DOHH2 (cell line): ENCODE measurements at regions not wholly inside any gene's neighbourhood (a gene's known extent, or its start where the extent isn't known, plus 50 kb on each side); places are given as distances from the start of the nearest gene placed in this dataset.
"Not testable (repeated sequence)": the region's sequence is repeated elsewhere in the genome, so short reads cannot be mapped to it uniquely, and the experiment has no call there.

Experiments used
- H3F3A ChIP-seq: fragments of 200-600 bp; sonication (generic), shearing (Covaris generic); 2 replicates; pipeline ENCODE4 v1.6.0; 2016; ENCODE audit warnings: antibody characterized with exemption, mild to moderate bottlenecking; ENCODE audit not compliant: control insufficient read depth, insufficient read depth
- H3K27ac ChIP-seq: fragments of 200-600 bp; sonication (generic); 2 replicates; pipeline ENCODE4 v1.5.1; 2014; ENCODE audit warnings: low read depth, mild to moderate bottlenecking, low read length, moderate library complexity
- H3K27me3 ChIP-seq: fragments of 200-600 bp; sonication (generic); 2 replicates; pipeline ENCODE4 v1.6.1; 2014; ENCODE audit warnings: mild to moderate bottlenecking, low read length, mixed read lengths; ENCODE audit not compliant: control insufficient read depth
- H3K36me3 ChIP-seq: fragments of 200-600 bp; sonication (generic); 2 replicates; pipeline ENCODE4 v1.6.1; 2014; ENCODE audit warnings: mild to moderate bottlenecking, low read length, moderate library complexity, mixed read lengths; ENCODE audit not compliant: control insufficient read depth
- H3K4me1 ChIP-seq: fragments of 200-600 bp; sonication (generic); 2 replicates; pipeline ENCODE4 v1.6.1; 2014; ENCODE audit warnings: mild to moderate bottlenecking, low read length, mixed read lengths; ENCODE audit not compliant: control insufficient read depth
- H3K4me2 ChIP-seq: fragments of 200-600 bp; sonication (generic); 2 replicates; pipeline ENCODE4 v1.6.0; 2014; ENCODE audit warnings: mild to moderate bottlenecking, low read length, moderate library complexity
- H3K4me3 ChIP-seq: fragments of 200-600 bp; sonication (generic); 2 replicates; pipeline ENCODE4 v1.5.1; 2014; ENCODE audit warnings: mild to moderate bottlenecking, low read length, mixed read lengths
- H3K79me2 ChIP-seq: fragments of 200-600 bp; sonication (generic); 2 replicates; pipeline ENCODE4 v1.6.1; 2014; ENCODE audit warnings: mild to moderate bottlenecking, low read length, mixed read lengths; ENCODE audit not compliant: control insufficient read depth
- H3K9me2 ChIP-seq: fragments of 200-600 bp; sonication (generic); replicated peaks from 2 replicates; pipeline ENCODE4 v1.6.1; 2014; ENCODE audit warnings: mild to moderate bottlenecking, low read length, mixed read lengths; ENCODE audit not compliant: control insufficient read depth
- H3K9me3 ChIP-seq: fragments of 200-600 bp; sonication (generic); 2 replicates; pipeline ENCODE4 v1.6.1; 2014; ENCODE audit warnings: antibody characterized with exemption, low read length, mixed read lengths; ENCODE audit not compliant: control insufficient read depth, insufficient read depth
- H4K20me1 ChIP-seq: fragments of 200-600 bp; sonication (generic); 2 replicates; pipeline ENCODE4 v1.6.0; 2014; ENCODE audit warnings: low read depth, mild to moderate bottlenecking, antibody characterized with exemption, low read length, moderate library complexity; ENCODE audit not compliant: control insufficient read depth, insufficient read depth
- EZH2phosphoT487 ChIP-seq: fragments of 200-600 bp; sonication (generic); IDR thresholded peaks from 2 replicates; pipeline ENCODE4 v1.6.1; 2017; ENCODE audit warnings: borderline replicate concordance, mild to moderate bottlenecking, antibody characterized with exemption, low read length, moderate library complexity, mixed read lengths
- TF ChIP-seq, protein P1 (sequence below): fragments of 200-600 bp; sonication (generic); IDR thresholded peaks from one replicate; pipeline ENCODE4 v1.5.1; 2014; ENCODE audit warnings: antibody characterized with exemption, mild to moderate bottlenecking, low read depth, low read length; ENCODE audit not compliant: poor library complexity, severe bottlenecking

- H4K20me1 ChIP-seq, result no peaks in the 10 kb centered on the region
- H3K4me1 ChIP-seq, result peaks cover 21% of the 10 kb centered on the region
- no peaks in the 10 kb centered on the region for H3K27me3 ChIP-seq
- H3K9me2 ChIP-seq, result no peaks in the 10 kb centered on the region
- H3K27ac ChIP-seq, result no peak overlapping the region
- peak overlapping the region; percentile 68 for H3K4me2 ChIP-seq
- H3K9me3 ChIP-seq, result no peaks in the 10 kb centered on the region
- peak overlapping the region; percentile 93 for H3K4me3 ChIP-seq
- peaks cover 7% of the 10 kb centered on the region for H3F3A ChIP-seq
- no peaks in the 10 kb centered on the region for H3K36me3 ChIP-seq
- TF ChIP-seq, protein P1, sequence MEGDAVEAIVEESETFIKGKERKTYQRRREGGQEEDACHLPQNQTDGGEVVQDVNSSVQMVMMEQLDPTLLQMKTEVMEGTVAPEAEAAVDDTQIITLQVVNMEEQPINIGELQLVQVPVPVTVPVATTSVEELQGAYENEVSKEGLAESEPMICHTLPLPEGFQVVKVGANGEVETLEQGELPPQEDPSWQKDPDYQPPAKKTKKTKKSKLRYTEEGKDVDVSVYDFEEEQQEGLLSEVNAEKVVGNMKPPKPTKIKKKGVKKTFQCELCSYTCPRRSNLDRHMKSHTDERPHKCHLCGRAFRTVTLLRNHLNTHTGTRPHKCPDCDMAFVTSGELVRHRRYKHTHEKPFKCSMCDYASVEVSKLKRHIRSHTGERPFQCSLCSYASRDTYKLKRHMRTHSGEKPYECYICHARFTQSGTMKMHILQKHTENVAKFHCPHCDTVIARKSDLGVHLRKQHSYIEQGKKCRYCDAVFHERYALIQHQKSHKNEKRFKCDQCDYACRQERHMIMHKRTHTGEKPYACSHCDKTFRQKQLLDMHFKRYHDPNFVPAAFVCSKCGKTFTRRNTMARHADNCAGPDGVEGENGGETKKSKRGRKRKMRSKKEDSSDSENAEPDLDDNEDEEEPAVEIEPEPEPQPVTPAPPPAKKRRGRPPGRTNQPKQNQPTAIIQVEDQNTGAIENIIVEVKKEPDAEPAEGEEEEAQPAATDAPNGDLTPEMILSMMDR, result no peak
- TF ChIP-seq EZH2phosphoT487, result no peak
- H3K79me2 ChIP-seq, result peaks cover 32% of the 10 kb centered on the region
These were observed 121.0 kb downstream of the MRPL57 start for GRCh38 chr13:21297447-21297846.

GRCh38 chr13:21297914-21298831 is 121.7 kb downstream of the MRPL57 start:
- Histone ChIP-seq H3K9me2 (no peaks in the 10 kb centered on the region), H3K4me3 (peak overlapping the region; percentile 93), H3K79me2 (peaks cover 32% of the 10 kb centered on the region), H3K36me3 (peaks cover 3% of the 10 kb centered on the region; the same call in 1 of the 2 replicates), H3K27ac (peak overlapping the region; percentile 53), H3F3A (peaks cover 7% of the 10 kb centered on the region), H3K27me3 (no peaks in the 10 kb centered on the region), H3K4me2 (peak overlapping the region; percentile 68), H3K4me1 (peaks cover 21% of the 10 kb centered on the region), H3K9me3 (no peaks in the 10 kb centered on the region), H4K20me1 (no peaks in the 10 kb centered on the region)
- TF ChIP-seq EZH2phosphoT487, result no peak
- TF ChIP-seq, protein P1, result peak; percentile 74

GRCh38 chr13:21304256-21304655 is 127.8 kb downstream of the MRPL57 start:
- Histone ChIP-seq H3K9me2 (no peaks in the 10 kb centered on the region), H3K4me2 (no peak overlapping the region), H3K4me1 (peaks cover 8% of the 10 kb centered on the region), H3F3A (no peaks in the 10 kb centered on the region), H3K4me3 (no peak overlapping the region), H3K79me2 (peaks cover 22% of the 10 kb centered on the region), H3K27ac (no peak overlapping the region), H3K27me3 (no peaks in the 10 kb centered on the region), H3K36me3 (peaks cover 8% of the 10 kb centered on the region; the same call in 1 of the 2 replicates), H3K9me3 (no peaks in the 10 kb centered on the region), H4K20me1 (no peaks in the 10 kb centered on the region)
- TF ChIP-seq EZH2phosphoT487, result no peak
- TF ChIP-seq, protein P1, result no peak

DNA sequence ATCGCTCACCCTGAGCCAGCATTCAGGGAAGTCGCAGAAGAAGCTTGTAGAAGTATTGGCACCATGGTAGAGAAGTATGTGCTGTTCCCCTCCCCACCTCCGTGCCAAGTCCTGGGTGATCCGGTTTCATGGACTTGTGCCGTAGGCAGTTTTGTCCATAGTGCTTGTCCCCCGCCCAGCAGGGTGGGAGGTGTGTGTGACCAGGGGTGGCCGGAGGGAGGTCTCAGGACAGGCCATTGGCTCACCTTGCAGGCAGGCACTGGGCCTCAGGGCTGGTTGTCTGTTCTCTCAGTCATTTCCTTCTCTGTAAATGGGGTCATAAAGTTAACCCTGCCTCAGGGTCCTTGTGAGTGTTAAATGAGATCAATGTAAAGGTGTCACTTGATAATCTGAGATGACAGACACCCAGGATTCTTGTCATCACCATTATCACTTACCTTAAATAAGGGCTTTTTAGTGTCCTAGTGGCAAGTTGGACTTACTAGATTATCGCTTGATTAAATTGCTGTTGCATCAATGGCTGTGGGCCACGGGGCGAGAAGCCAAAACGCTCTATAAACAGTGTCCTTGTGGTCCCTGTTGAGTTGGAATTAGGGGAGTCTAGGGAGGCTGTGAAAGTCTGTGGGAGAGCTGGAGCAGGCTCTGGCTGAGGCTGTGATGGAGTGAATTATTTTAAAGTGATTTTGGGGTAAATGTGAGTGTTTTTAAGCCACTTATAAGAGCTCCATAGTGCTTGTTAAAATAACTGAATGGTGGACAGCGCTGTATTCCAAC is 130.0 kb downstream of the MRPL57 start:
- H3K4me2 ChIP-seq, H3K27me3 ChIP-seq, H3K9me2 ChIP-seq, H3K27ac ChIP-seq, H3F3A ChIP-seq, H3K9me3 ChIP-seq, H3K79me2 ChIP-seq, H4K20me1 ChIP-seq, H3K36me3 ChIP-seq, H3K4me1 ChIP-seq, H3K4me3 ChIP-seq: not testable (repeated sequence)

GRCh38 chr13:21307158-21307557 is 130.7 kb downstream of the MRPL57 start:
- not testable (repeated sequence) for H3K4me1 ChIP-seq, H3K79me2 ChIP-seq, H3K27ac ChIP-seq, H3K4me3 ChIP-seq, H3K9me3 ChIP-seq, H3K27me3 ChIP-seq, H3F3A ChIP-seq, H3K4me2 ChIP-seq, H3K36me3 ChIP-seq, H3K9me2 ChIP-seq, H4K20me1 ChIP-seq
